Ecto neural progenitor cell (in vitro differentiated cells): ENCODE measurements at regions not wholly inside any gene's neighbourhood (a gene's known extent, or its start where the extent isn't known, plus 50 kb on each side); places are given as distances from the start of the nearest gene placed in this dataset.
"Not testable (repeated sequence)": the region's sequence is repeated elsewhere in the genome, so short reads cannot be mapped to it uniquely, and the experiment has no call there.

Experiments
- DNase-seq: peaks from one replicate; pipeline ENCODE4 v3.0.0-alpha.2; 2018; ENCODE audit warnings: low spot score

DNA sequence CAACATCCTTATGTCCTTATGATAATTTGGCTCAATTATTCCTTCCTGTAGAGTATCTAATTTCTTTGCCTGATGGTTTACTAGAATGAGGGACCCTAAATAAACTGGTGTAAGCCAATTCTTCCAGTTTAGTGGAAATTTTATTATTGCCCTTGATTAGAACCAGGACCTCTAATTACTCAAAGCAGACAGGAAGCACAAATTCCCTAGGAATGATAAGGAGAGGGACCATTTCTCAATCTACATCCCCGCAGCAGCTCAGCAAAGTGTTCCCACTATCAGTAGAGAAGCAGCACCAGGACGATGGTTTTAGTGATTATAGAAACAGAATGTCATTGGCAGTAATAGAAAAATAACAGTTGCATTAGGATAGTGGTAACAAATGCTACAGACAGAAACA lies 97.1 kb downstream of the PLPPR4 start:
- DNase-seq: no peak

DNA sequence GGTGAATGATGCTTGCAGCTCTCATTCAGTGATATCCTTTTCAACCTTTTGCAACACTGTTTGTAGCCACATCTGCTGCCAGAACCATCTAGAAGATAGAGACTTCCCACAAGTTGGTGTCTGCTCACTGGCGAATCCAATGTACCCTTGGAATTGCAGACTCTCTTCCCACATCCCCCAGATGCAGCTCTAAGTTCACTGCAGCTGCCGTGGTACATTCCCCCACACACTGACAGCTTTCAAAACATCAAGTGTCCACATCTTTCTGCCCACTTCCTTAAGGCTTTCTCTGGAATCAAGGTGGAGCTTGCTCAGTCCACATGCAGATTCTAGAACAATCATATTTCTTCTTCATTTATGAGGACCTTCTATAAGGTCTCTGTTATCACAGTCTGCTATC lies 99.2 kb downstream of the PLPPR4 start:
- DNase-seq: no peak

- DNase-seq: no peak
Observed at GRCh38 chr1:99365141-99365540, 100.8 kb downstream of the PLPPR4 start.

- no peak for DNase-seq
Observed at GRCh38 chr1:99365545-99365944, 101.3 kb downstream of the PLPPR4 start.

- no peak for DNase-seq
Observed at GRCh38 chr1:99369154-99369553, 104.9 kb downstream of the PLPPR4 start.

DNA sequence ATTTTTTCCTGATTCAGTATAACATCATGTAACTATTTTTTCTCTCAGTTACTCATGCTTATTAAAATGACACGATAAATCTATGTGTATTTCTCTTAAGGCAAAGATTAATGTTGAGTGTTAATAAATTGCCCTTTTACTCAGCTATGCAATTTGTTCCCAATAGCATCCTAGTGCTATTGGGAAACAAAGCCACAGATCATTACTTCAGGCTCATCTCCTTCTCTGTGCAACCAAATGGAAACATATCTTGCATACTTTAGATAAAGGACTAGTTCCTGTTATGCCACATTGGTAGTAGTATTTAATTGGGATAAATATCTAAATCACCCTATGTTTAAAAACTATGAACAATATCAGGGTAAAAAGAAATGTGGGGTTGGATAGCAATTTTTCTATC lies 106.2 kb downstream of the PLPPR4 start:
- DNase-seq: no peak

DNA sequence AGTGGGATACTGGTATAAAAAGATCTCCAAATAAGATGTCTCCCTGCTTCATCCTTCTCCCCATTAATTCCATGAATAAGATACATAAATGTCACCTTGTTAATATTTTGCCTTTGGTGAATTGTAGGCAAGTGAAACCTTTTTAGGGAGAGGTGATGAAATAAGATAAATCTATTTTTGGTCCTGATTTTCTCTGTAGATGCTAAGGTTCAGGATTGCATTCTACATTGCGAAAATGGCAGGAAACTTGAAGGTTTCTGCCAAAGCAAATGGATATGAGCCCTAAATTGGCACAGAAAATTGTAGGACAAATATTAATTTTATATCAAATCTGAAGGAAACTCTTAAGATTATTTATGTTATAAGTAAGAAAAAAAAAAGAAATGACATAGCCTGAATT lies 107.1 kb downstream of the PLPPR4 start:
- DNase-seq: no peak

DNA sequence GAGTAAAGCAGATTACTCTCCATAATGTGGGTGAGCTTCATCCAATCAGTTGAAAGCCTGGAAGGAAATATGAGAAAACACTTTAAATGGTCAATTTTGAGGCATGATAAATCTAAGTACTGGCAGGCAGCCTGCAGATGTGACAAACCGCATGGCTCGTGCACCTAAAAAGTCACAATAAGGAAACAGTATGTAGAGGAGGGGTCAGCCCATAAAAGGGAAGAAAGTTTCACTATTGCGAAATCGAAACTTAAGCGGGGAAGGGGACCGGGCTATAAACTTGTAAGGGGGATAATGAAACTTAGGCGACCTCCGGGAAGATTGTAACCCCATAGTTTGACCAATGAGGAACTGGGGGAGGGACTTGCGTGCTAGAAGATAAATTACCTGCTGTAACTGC lies 109.8 kb downstream of the PLPPR4 start:
- DNase-seq: no peak

GRCh38 chr1:99374693-99375092 lies 110.4 kb downstream of the PLPPR4 start:
- DNase-seq: not testable (repeated sequence)

GRCh38 chr1:99384021-99384420 lies 119.7 kb downstream of the PLPPR4 start:
- no peak for DNase-seq

- no peak for DNase-seq
Observed at GRCh38 chr1:99385852-99386251, 121.6 kb downstream of the PLPPR4 start.

GRCh38 chr1:99396389-99396788 lies 132.1 kb downstream of the PLPPR4 start:
- no peak for DNase-seq

GRCh38 chr1:99397029-99397428 lies 132.7 kb downstream of the PLPPR4 start:
- no peak for DNase-seq

DNA sequence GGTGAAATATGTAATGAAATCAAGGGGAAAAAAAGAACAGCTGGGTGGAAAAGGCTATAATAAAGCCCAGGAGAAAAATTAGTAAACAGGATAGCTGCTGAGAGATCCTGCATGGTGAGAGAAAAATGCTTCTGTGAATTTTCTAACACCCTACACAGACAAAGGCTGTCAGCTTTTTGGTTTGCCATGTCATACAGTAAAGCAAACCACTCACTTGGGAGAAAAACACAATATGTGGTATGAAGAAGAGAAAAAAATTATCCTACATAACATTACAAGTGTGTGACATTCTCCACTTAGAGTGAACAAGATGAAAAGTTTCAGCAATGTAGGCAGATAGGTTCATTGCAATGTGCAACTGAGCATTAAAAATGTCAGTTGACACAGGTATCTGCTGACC lies 133.6 kb downstream of the PLPPR4 start:
- no peak for DNase-seq

DNA sequence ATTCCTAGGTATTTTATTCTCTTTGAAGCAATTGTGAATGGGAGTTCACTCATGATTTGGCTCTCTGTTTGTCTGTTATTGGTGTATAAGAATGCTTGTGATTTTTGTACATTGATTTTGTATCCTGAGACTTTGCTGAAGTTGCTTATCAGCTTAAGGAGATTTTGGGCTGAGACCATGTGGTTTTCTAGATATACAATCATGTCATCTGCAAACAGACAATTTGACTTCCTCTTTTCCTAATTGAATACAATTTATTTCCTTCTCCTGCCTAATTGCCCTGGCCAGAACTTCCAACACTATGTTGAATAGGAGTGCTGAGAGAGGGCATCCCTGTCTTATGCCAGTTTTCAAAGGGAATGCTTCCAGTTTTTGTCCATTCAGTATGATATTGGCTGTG lies 137.3 kb downstream of the PLPPR4 start:
- DNase-seq: not testable (repeated sequence)

DNA sequence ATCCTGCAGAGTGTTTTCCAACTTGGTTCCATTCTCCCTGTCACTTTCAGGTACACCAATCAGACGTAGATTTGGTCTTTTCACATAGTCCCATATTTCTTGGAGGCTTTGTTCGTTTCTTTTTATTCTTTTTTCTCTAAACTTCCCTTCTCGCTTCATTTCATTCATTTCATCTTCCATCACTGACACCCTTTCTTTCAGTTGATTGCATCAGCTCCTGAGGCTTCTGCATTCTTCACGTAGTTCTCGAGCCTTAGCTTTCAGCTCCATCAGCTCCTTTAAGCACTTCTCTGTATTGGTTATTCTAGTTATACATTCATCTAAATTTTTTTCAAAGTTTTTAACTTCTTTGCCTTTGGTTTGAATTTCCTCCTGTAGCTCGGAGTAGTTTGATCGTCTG lies 140.1 kb downstream of the PLPPR4 start:
- DNase-seq: not testable (repeated sequence)

DNA sequence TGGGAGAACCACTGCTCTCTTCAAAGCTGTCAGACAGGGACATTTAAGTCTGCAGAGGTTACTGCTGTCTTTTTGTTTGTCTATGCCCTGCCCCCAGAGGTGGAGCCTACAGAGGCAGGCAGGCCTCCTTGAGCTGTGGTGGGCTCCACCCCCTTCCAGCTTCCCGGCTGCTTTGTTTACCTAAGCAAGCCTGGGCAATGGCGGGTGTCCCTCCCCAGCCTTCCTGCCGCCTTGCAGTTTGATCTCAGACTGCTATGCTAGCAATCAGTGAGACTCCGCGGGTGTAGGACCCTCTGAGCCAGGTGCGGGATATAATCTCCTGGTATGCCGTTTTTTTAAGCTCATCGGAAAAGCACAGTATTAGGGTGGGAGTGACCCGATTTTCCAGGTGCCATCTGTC lies 141.0 kb downstream of the PLPPR4 start:
- not testable (repeated sequence) for DNase-seq

GRCh38 chr1:99407018-99407417 lies 142.7 kb downstream of the PLPPR4 start:
- DNase-seq: no peak

DNA sequence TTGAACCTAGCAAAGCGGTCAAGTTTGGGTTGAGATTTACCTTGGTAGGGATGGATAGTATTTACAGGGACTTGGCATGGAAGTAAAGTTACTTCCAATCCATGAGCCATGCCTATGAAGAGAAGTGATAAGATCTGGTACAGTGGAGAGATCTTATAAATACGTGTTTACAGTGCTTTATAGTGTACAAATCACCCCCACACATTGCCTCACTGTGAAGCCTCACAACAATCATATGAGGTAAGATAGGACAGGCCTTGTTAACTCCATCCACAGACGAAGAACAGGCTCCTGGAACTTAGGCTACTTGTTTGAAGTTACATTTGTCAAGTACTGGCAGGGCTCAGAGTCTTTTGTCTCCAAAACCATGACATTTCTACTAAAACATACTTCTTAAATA lies 159.8 kb downstream of the PLPPR4 start:
- no peak for DNase-seq

DNA sequence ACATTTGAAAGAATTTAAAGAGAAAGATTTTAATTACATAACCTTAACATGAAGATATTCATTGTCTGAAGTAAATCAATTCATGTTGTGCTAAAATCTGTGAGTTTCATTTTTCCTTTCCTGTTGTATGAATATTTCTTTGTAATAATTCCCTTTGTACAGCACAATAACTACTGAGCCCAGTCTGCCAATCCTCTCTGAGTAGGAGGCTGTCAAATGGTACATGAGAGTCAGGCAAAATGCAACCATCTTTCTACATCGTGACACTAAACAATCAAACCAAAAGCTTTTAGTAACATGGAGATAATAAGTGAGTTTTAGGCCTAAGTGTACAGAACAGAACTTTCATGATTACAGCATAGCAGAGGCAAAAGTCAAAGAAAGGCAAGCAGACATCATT lies 165.5 kb downstream of the PLPPR4 start:
- no peak for DNase-seq

DNA sequence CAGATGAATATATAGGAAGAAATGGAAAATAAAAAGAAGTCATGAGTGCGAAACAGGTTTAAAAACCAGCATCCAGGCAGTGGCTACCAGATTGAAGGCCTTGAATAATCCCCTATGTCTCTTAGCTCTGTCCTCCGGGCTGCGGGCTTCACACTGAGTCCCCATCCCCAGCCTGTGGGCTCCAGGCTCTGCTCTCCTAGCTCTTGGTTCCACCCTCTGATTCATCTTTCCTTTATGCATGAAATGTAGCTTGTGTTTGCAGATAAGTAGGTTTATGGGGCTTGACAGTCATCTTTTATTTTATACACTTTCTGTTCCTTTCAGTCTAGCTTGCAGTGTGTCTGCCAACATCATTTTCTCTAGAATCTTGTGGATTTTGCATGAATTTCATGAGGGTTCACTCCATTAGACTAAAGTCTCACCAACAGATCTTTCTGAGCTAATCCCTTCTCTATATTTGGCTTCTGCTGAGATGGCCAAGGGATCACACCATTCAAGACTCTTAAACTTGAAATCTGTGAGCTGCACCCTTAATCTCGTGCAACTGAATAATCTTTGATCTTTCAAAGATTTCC lies 174.5 kb downstream of the PLPPR4 start:
- no peak for DNase-seq

DNA sequence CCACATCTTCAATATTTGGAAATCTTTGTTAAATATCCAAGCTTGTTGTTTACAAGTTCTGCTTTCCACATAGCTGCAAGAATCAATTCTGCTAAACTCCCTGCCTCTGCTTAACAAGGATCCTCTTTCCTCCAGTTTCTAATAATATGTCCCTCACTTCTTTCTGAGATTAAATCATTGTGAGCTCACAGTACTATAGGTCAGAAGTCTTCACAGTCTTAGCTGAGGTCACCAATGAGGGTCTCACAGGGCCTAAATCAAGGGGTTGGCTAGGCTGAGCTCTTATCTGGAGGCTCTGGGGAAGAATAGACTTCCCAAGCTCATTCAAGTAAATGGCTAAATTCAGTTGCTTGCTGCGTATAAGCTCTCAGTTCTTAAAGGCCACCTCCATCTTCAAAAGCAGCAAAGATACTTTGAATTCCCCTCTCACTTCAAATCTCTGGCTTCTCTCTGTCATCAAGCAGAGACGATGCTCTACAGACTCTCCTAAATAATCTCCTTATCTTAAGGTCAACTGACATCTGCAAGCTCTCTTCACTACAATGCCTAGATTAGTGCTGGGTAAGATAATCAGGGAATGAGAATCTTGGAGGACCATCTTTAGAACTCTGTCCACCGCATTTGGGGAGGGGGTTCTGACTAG lies 175.3 kb downstream of the PLPPR4 start:
- DNase-seq: no peak

GRCh38 chr1:99441299-99442095 lies 177.2 kb downstream of the PLPPR4 start:
- DNase-seq: no peak
